GM06990 (cell line): ENCODE measurements at regions not wholly inside any gene's neighbourhood (a gene's known extent, or its start where the extent isn't known, plus 50 kb on each side); places are given as distances from the start of the nearest gene placed in this dataset.

Source experiments
- DNase-seq: peaks from one replicate; pipeline ENCODE4 v3.0.0-alpha.2; 2011; ENCODE audit not compliant: insufficient read length; ENCODE audit errors: extremely low read depth
- H3K27me3 ChIP-seq: replicated peaks from 2 replicates; pipeline ENCODE4 v1.6.0; 2011; ENCODE audit warnings: low read length; ENCODE audit not compliant: control insufficient read depth, insufficient read depth
- H3K36me3 ChIP-seq: 2 replicates; pipeline ENCODE4 v1.5.1; 2011; ENCODE audit warnings: low read length; ENCODE audit not compliant: control insufficient read depth, insufficient read depth
- H3K4me3 ChIP-seq: replicated peaks from 2 replicates; pipeline ENCODE4 v1.5.1; 2011; ENCODE audit warnings: low read depth, mild to moderate bottlenecking, control low read depth, low read length
- CTCF ChIP-seq: IDR thresholded peaks from 2 replicates; pipeline ENCODE4 v1.5.1; 2011; ENCODE audit warnings: low read length, control low read depth, mild to moderate bottlenecking, inconsistent platforms; ENCODE audit not compliant: insufficient read depth, poor library complexity, severe bottlenecking

GRCh38 chr13:20348018-20348417 is 115.9 kb upstream of the GJB6 start:
- Histone ChIP-seq H3K4me3 (no peak overlapping the region), H3K27me3 (no peaks in the 10 kb centered on the region), H3K36me3 (no peaks in the 10 kb centered on the region)
- no peak for TF ChIP-seq CTCF
- DNase-seq, result no peak

- Histone ChIP-seq H3K4me3 (no peak overlapping the region), H3K27me3 (no peaks in the 10 kb centered on the region), H3K36me3 (no peaks in the 10 kb centered on the region)
- no peak for DNase-seq
- no peak for TF ChIP-seq CTCF
Measured at GRCh38 chr13:20344836-20345490, 112.8 kb upstream of the GJB6 start.

GRCh38 chr13:20342311-20342710 is 110.2 kb upstream of the GJB6 start:
- H3K4me3 ChIP-seq, result no peak overlapping the region
- H3K36me3 ChIP-seq, result no peaks in the 10 kb centered on the region
- H3K27me3 ChIP-seq, result no peaks in the 10 kb centered on the region
- no peak for DNase-seq
- no peak for TF ChIP-seq CTCF

GRCh38 chr13:20340759-20341171 is 108.6 kb upstream of the GJB6 start:
- no peak for TF ChIP-seq CTCF
- no peak for DNase-seq
- Histone ChIP-seq H3K36me3 (no peaks in the 10 kb centered on the region), H3K27me3 (no peaks in the 10 kb centered on the region), H3K4me3 (no peak overlapping the region)

GRCh38 chr13:20340136-20340758 is 108.1 kb upstream of the GJB6 start:
- TF ChIP-seq CTCF, result no peak
- DNase-seq, result no peak
- no peak overlapping the region for H3K4me3 ChIP-seq
- no peaks in the 10 kb centered on the region for H3K27me3 ChIP-seq
- H3K36me3 ChIP-seq, result no peaks in the 10 kb centered on the region
